ENCODE measurements at regions not wholly inside any gene's neighbourhood (a gene's known extent, or its start where the extent isn't known, plus 50 kb on each side); places are given as distances from the start of the nearest gene placed in this dataset.

- no peak for DNase-seq
Observed at GRCh38 chr18:78771496-78772359, 207.9 kb upstream of the SALL3 start.

GRCh38 chr18:78772360-78773302 is 207.0 kb upstream of the SALL3 start:
- DNase-seq: no peak

- no peak for DNase-seq
Observed at GRCh38 chr18:78773303-78773755, 206.3 kb upstream of the SALL3 start.

- no peak for DNase-seq
Observed at GRCh38 chr18:78773819-78774218, 205.8 kb upstream of the SALL3 start.

GRCh38 chr18:78774741-78775141 is 204.9 kb upstream of the SALL3 start:
- no peak for DNase-seq

GRCh38 chr18:78776151-78776550 is 203.5 kb upstream of the SALL3 start:
- no peak for DNase-seq

- DNase-seq: no peak
Observed at GRCh38 chr18:78776706-78777285, 202.8 kb upstream of the SALL3 start.

GRCh38 chr18:78777992-78778391 is 201.6 kb upstream of the SALL3 start:
- no peak for DNase-seq

GRCh38 chr18:78778651-78779050 is 201.0 kb upstream of the SALL3 start:
- DNase-seq: no peak

- DNase-seq: no peak
Observed at GRCh38 chr18:78779996-78780718, 199.5 kb upstream of the SALL3 start.

GRCh38 chr18:78780719-78781600 is 198.7 kb upstream of the SALL3 start:
- no peak for DNase-seq

GRCh38 chr18:78781601-78781960 is 198.0 kb upstream of the SALL3 start:
- DNase-seq: no peak

GRCh38 chr18:78782951-78783563 is 196.6 kb upstream of the SALL3 start:
- no peak for DNase-seq

- DNase-seq: no peak
Observed at GRCh38 chr18:78783564-78783960, 196.1 kb upstream of the SALL3 start.

- no peak for DNase-seq
Observed at GRCh38 chr18:78784861-78785260, 194.8 kb upstream of the SALL3 start.

GRCh38 chr18:78785706-78786105 is 193.9 kb upstream of the SALL3 start:
- DNase-seq: no peak

GRCh38 chr18:78786776-78787175 is 192.8 kb upstream of the SALL3 start:
- no peak for DNase-seq

GRCh38 chr18:78787751-78788150 is 191.9 kb upstream of the SALL3 start:
- DNase-seq: no peak

- DNase-seq: no peak
Observed at GRCh38 chr18:78788161-78788560, 191.5 kb upstream of the SALL3 start.

- DNase-seq: no peak
Observed at GRCh38 chr18:78789850-78790249, 189.8 kb upstream of the SALL3 start.

GRCh38 chr18:78790511-78790910 is 189.1 kb upstream of the SALL3 start:
- DNase-seq: no peak
